ENCODE measurements at regions not wholly inside any gene's neighbourhood (a gene's known extent, or its start where the extent isn't known, plus 50 kb on each side); places are given as distances from the start of the nearest gene placed in this dataset.
A peak's percentile ranks its signal among the peaks of the same experiment; 100 is the strongest.

DNA sequence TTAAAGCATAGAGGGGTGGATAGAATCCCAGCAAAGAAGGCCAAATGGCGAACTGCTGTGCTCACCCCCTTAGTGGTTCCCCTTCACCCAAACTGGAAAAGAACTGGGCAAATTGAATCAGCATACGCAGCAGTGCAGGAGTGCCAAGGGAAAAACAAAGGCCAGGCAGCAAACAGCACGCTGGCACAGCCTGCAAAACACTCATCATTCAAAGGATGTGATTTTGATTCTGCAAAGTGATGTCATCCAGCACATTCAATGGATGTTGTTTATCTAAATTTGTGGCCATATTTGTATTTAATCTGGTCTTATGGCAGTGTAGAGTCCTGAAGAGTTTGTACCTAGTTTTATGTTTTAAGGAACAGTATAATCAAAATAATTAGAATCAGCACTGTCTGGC, 71.8 kb upstream of the ECE1 start:
- H3K4me3 Mint-ChIP-seq = no peak overlapping the region
- intact Hi-C loops (cut with micrococcal nuclease) = loop anchor here (10.0 kb wide), 1 partner anchor 293 kb away; no protein-coding TSS in a partner anchor
- H3K9ac ChIP-seq (ENCODE audit: low read length) = no peak overlapping the region
- H3K27me3 ChIP-seq (replicated peaks in 1 of 4; ENCODE audit: control extremely low read depth in 1 of 4, control insufficient read depth in 3 of 4, insufficient read depth in 4 of 4, low read length in 3 of 4) = no peaks in the 10 kb centered on the region
- H3K27me3 Mint-ChIP-seq = no peaks in the 10 kb centered on the region
- TF ChIP-seq EZH2 (IDR thresholded peaks at IDR 0.05; ENCODE audit: borderline replicate concordance, insufficient read depth, low read depth, low read length, poor library complexity, severe bottlenecking) = no peak
- TF ChIP-seq CTCF (IDR thresholded peaks at IDR 0.05) = no peak
- ATAC-seq (ENCODE audit: low read depth) (no peak), DNase-seq (no peak)
- no peak overlapping the region for H2AFZ ChIP-seq (ENCODE audit: insufficient read depth, low read depth, low read length, poor library complexity, severe bottlenecking)
- 94% methylated on average over 2 of the region's 3 CpGs for WGBS (ENCODE audit: insufficient coverage)
- H3K4me1 Mint-ChIP-seq = peaks cover 16% of the 10 kb centered on the region
- POLR2A ChIA-PET = no interaction called here
- no peaks in the 10 kb centered on the region for H4K20me1 ChIP-seq (ENCODE audit: control insufficient read depth, insufficient read depth, low read length, poor library complexity, severe bottlenecking)
- H3K27ac ChIP-seq (ENCODE audit: low read length in 2 of 2) = no peak overlapping the region
- CTCF ChIA-PET = no interaction called here
- no peak overlapping the region for H3K4me3 ChIP-seq (ENCODE audit: control extremely low read depth in 1 of 5, extremely low read depth in 1 of 5, insufficient read depth in 1 of 5, low read depth in 2 of 5, low read length in 4 of 5)
- no peaks in the 10 kb centered on the region for H3K36me3 ChIP-seq (replicated peaks in 1 of 2; ENCODE audit: control extremely low read depth in 1 of 2, control insufficient read depth in 1 of 2, extremely low read depth in 1 of 2, insufficient read depth in 2 of 2, low read length in 1 of 2)
- no peaks in the 10 kb centered on the region for H3K9me3 Mint-ChIP-seq (ENCODE audit: insufficient read depth)
- H3K9me3 ChIP-seq (ENCODE audit: control extremely low read depth in 1 of 3, control insufficient read depth in 2 of 3, insufficient read depth in 1 of 3, low read length in 2 of 3) = no peaks in the 10 kb centered on the region
- no peak overlapping the region for H3K4me2 ChIP-seq (replicated peaks; ENCODE audit: low read depth, low read length, poor library complexity, severe bottlenecking)
- peak overlapping the region; percentile 32 for H3K27ac Mint-ChIP-seq
- H3K79me2 ChIP-seq (ENCODE audit: control insufficient read depth, insufficient read depth, low read length) = peaks cover 3% of the 10 kb centered on the region
- H3K4me1 ChIP-seq (ENCODE audit: control insufficient read depth in 2 of 2, insufficient read depth in 2 of 2, low read length in 2 of 2) = peaks cover 10 to 14% of the 10 kb centered on the region in 2 donors

- peaks cover 10 to 14% of the 10 kb centered on the region in 2 donors for H3K4me1 ChIP-seq (ENCODE audit: control insufficient read depth in 2 of 2, insufficient read depth in 2 of 2, low read length in 2 of 2)
- H4K20me1 ChIP-seq (ENCODE audit: control insufficient read depth, insufficient read depth, low read length, poor library complexity, severe bottlenecking) = no peaks in the 10 kb centered on the region
- H3K4me3 ChIP-seq (ENCODE audit: control extremely low read depth in 1 of 5, extremely low read depth in 1 of 5, insufficient read depth in 1 of 5, low read depth in 2 of 5, low read length in 4 of 5) = no peak overlapping the region
- H2AFZ ChIP-seq (ENCODE audit: insufficient read depth, low read depth, low read length, poor library complexity, severe bottlenecking) = no peak overlapping the region
- TF ChIP-seq EZH2 (IDR thresholded peaks at IDR 0.05; ENCODE audit: borderline replicate concordance, insufficient read depth, low read depth, low read length, poor library complexity, severe bottlenecking) (no peak), CTCF (IDR thresholded peaks at IDR 0.05) (no peak)
- no peak overlapping the region for H3K27ac ChIP-seq (ENCODE audit: low read length in 2 of 2)
- Mint-ChIP-seq H3K4me3 (no peak overlapping the region), H3K9me3 (ENCODE audit: insufficient read depth) (no peaks in the 10 kb centered on the region), H3K27ac (no peak overlapping the region), H3K4me1 (peaks cover 16% of the 10 kb centered on the region), H3K27me3 (no peaks in the 10 kb centered on the region)
- 83% methylated on average over 3 of the region's 5 CpGs for WGBS (ENCODE audit: insufficient coverage)
- DNase-seq (no peak), ATAC-seq (ENCODE audit: low read depth) (no peak)
- H3K9me3 ChIP-seq (ENCODE audit: control extremely low read depth in 1 of 3, control insufficient read depth in 2 of 3, insufficient read depth in 1 of 3, low read length in 2 of 3) = no peaks in the 10 kb centered on the region
- intact Hi-C loops (cut with micrococcal nuclease) = loop anchor here (10.0 kb wide), 1 partner anchor 293 kb away; no protein-coding TSS in a partner anchor
- ChIA-PET POLR2A (no interaction called here), CTCF (interaction anchor here (2.1 to 2.9 kb wide), 2 partner anchors 91 to 107 kb away, joined by 9 to 13 read pairs; no protein-coding TSS in a partner anchor)
- H3K4me2 ChIP-seq (replicated peaks; ENCODE audit: low read depth, low read length, poor library complexity, severe bottlenecking) = no peak overlapping the region
- H3K36me3 ChIP-seq (replicated peaks in 1 of 2; ENCODE audit: control extremely low read depth in 1 of 2, control insufficient read depth in 1 of 2, extremely low read depth in 1 of 2, insufficient read depth in 2 of 2, low read length in 1 of 2) = no peaks in the 10 kb centered on the region
- no peaks in the 10 kb centered on the region for H3K27me3 ChIP-seq (replicated peaks in 1 of 4; ENCODE audit: control extremely low read depth in 1 of 4, control insufficient read depth in 3 of 4, insufficient read depth in 4 of 4, low read length in 3 of 4)
- H3K9ac ChIP-seq (ENCODE audit: low read length) = no peak overlapping the region
- peaks cover 3% of the 10 kb centered on the region for H3K79me2 ChIP-seq (ENCODE audit: control insufficient read depth, insufficient read depth, low read length)
Measured at GRCh38 chr1:21361506-21361905, 71.2 kb upstream of the ECE1 start.

All from B cell (primary cell).